GM19240 (cell line): ENCODE measurements at regions not wholly inside any gene's neighbourhood (a gene's known extent, or its start where the extent isn't known, plus 50 kb on each side); places are given as distances from the start of the nearest gene placed in this dataset.
A peak's percentile ranks its signal among the peaks of the same experiment; 100 is the strongest.

Experiments used
- DNase-seq: peaks from one replicate; pipeline ENCODE4 v3.0.0; 2011; ENCODE audit warnings: low spot score; ENCODE audit not compliant: insufficient read length

DNA sequence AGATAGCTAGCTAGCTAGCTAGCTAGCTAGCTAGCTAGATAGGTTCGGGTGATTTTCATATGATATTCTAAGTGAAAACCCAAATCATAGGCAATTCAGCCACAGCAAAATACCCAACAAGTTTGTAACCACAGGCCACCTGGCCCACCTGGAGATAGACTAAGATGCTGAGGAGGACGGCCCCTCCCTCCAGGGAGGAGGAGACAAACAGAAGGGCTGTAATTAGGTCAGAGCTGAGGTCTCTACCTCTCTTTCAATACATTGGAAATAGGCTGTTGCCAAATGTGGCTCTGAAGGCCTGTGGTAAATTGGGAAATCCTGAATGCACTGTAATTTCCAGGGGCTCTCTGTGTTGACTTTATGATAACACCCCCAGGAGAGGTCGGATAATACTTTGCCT, 382.2 kb downstream of the FGF9 start:
- DNase-seq, result no peak

DNA sequence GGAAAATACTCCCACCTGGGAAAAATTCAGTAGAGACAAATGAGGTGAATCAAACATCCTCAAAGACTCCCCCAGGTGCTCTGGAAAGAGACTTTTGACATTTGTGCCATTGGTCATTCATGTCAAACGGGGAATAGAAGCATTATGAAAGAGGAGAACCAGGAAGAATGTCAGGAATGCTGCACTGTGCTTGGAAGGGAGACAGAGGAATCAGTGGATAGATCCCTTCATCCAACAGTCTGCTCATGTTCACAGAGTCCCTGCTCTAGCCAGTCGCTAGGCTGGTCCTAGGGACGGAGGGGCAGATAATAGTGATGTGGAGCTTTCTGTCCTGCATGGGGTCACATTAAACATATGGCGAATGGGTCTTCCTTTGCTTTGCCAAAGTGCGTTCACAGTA, 384.4 kb downstream of the FGF9 start:
- DNase-seq, result no peak

DNA sequence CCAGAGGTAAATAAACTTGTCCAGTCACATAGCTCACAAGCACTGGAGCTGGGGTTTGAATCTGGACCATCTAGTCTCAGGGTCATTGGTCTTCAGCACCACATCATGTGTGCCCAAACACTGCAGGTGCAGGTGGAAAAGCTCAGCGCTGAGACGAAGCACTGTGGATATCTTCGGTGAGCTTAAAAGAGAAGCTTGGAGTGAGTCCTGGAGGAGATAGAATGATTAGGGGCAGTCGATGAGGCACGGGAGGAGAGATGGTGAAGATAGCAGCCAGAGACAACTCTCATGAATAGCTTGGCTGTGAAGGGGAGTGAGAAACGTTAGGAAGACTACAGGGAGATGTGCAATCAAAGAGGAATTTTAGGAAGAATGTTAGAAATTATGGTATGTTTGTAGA, 389.3 kb downstream of the FGF9 start:
- DNase-seq, result no peak

DNA sequence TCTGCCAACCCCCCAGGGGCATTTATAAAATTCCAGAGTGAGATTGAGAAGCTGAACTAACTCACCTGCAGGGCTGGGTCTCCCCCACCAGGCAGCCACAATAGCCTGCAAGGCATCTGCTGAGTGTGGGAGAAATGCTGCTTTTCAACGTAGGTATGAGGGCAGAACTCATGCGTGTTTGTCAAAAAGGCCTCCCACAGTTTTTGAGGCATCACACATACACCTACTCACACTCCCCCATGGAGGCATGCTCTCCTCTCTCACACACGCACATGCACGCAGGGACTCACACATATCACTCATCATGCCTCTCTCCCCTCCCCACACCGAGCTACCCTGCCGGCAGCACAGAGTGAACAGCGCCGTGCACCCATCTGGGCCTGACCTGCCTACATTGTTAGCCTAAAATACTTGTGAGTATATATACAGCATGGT, 390.5 kb downstream of the FGF9 start:
- DNase-seq, result peak; percentile 6

DNA sequence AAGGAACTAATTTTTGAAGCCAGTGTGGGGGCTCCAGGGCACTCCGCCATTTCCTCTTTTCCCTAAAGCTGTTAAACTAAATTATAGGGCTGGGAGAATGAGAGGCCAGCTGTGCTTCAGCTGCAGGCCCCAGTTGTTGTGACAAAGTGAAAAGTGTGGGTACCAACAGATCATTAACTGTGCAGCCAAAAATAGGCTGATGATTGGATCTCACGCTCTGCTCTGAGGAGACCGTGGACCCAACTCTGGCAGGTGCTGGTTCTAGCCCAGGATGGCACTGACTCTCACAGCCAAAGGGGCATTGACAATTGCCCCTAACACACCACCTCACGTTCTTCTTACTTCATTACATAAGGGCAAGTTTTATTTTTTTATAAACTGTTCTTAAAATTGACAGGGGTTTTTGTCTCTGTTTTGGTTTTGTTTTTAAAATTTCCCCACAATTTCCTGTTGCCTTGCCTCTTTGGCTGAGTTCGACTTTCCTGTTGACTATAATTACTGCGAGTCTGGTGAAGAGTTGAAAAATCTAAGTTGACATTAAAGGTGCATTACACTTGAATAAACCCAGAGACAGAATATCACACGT, 391.0 kb downstream of the FGF9 start:
- DNase-seq, result no peak

DNA sequence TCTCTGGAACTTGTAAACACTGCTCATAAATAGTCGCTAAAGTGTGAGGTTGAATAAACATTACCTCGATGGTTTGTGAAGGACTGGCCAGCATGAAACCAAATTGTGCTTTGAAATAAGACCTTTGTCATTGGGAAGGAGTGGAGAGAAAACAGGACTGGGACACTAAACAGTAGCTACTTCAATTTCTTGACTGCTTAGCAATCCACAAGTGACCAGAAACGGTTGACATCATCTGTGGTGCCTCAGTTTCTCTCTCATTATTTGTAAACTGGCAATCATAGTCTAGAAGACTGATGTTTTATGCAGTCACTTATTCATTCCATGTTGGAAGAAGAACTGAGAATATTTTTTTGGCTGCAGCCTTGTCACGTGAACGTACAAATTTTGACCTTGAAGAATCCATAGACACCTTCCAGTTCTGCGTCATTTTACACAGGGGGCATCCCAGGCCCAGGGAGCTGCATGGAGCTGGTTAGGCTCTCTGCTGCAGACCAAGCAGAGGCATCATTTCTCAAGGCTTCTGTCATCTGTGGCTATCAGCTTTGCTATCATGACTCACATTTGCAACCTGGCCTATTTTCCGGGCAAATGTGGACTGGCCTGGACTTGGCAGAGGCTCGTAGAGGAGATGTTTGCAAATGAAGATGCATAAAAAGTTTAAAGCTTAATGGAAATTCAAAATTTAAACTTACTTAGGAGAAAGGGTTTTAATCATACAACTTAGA, 391.8 kb downstream of the FGF9 start:
- no peak for DNase-seq

DNA sequence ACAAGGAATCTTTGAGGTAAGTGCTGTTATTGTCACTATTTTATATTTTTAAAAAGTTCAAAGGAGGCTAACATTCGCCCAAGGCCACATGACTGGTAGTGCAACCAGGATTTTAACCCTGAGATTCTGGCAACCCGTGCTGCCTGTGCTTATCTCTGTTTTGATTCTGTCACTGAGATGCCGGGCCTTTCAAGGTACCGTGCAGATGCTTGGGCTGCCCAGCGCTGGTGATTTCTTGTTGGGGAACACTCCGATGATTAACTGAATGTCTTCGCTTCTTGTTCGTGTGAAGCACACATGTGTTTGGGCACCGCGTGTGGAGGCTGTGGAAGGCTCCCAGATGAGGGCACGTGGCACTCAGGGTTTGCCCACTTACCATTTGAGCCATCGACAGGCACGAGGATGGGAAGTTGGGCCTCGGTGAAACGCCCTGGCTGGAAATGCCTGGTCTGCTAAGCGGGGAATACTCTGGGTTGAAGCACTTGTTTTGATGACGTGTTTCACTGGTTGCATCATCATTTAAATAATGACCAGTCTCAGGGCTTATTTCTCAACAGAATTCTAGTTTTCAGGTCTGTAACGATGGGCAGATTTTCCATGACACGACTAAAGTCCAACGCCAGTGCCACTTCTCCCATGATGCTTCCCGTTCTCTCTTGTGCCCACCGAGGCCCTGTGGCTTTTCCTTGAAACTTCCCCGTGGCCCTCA, 392.7 kb downstream of the FGF9 start:
- DNase-seq, result no peak

DNA sequence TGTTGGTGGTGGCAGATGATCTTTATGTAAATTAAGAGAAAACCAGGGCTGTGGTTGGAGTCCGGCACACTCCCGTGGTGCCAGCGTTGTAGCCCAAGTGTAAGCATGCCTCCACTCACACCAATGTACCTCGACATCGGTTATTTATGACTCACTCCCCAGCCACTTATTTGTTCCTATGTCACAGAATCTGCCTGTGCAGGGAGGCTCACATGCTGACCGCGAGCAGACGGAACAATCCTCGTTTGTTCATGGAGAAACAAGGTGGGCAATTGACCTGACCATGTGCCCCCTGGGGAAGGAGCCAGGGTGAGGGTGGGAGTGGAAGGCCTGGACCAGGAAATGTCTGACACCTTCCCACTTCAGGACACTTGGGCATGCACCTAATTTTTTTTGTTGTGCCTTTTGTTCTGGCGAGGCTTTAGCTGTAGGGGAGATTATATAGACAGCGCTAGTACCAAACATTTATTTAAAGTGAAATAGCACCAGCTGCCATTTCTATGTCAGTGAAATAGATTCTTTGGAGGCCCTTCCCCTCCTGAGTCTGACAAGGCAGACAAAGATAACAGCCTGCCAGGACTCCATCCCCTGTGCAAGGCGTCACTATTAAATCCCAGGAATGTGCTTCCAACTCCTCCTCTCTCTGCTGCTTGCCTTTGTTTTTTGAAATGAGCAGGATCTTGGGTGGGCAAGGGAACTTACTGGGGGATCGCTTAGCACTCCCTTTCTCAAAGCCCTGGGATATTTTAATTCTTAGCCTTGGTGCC, 394.2 kb downstream of the FGF9 start:
- DNase-seq, result no peak

DNA sequence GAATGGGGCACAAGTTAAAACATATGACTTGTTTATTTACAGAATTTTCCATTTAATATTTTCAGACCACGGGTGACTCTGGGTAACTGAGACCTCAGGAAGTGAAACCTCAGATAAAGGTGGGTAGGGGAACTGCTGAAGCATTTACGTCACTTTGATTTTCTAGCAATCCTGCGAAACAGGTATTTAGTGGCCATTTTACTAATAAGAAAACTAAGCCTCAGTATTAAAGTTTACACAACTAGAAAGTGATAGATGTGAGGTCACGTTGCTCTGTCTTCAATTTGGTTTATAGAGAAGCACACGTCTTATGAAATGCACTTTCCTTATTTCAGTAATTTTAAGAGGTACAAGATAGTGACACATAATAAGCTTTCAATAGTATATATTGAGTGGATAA, 402.8 kb downstream of the FGF9 start:
- DNase-seq, result no peak

DNA sequence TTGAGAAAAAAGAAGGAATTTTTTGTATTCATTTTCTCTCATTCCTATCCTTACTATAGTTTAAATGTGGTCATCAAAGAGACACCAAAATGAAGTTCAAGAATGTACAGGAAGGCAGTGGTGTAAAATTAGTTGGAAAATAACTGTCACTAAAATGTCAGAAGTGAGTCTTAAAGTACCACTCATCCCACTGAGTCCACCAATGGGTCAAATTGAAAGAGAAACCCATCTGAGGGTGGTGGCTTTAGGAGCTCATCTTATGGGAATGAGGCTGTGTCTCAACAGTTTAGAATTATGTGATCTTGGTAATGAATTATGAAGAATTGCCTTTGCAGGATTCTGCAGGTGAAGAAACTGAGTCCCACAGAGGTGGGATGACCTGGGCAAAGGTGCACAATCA, 403.5 kb downstream of the FGF9 start:
- no peak for DNase-seq

DNA sequence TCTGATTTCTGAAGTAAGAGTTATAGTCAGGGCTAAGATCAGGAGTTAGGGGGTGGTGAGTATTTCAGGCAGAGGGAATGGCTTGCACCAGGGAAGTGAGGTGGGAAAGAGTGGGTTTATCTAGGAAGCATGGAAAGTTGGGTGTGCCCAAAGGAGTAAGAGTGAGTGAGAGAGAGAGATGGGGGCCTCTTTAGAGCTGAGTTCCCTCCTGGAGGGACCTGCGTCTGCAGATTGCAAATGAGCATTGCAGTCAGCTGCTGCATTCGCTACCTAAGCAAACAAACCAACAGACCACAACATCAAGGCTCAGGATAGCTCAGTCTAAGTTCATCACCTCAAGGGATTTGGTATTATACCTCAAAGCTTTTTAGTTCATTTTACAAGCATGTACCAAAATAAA, 405.8 kb downstream of the FGF9 start:
- DNase-seq, result no peak

DNA sequence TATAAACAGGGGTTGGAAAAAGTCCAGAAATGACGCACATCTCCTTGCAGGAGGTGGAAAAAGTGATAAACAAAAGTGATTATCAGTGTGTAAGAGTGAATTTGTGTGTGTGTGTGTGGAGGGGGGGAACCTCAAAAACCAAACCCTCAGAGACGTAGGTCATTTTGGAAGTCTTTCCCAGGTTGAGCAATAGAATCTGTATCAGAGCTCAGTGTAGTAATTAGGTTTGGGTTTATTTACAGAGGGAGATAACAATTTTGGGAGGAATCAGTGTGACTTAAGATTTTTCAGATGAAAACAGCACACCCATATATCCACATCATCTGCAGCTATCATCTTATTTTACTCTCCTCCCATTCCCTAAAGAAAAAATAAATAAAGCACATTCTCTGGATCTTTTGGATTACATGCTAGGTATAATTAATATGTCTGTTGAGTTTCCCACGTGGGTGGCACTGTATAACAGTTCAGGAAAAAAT, 406.4 kb downstream of the FGF9 start:
- no peak for DNase-seq

DNA sequence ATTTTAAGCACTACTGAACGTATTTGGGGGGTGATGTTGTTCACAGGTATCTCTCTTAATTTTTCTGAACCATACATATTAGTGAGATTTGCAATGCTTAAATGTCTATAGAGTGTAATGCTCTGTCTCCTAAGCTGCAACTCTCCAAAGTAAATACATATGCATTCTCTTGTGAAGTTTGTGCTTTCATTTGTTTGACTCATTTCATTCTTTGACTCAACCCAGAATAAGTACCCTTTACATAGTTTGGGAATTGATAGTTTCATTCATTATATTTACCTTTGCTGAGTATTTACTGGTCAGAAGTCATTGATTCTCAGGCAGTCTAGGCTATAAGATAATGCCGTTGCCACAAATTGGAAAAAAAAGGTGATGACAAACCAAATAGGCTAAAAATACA, 406.9 kb downstream of the FGF9 start:
- no peak for DNase-seq

DNA sequence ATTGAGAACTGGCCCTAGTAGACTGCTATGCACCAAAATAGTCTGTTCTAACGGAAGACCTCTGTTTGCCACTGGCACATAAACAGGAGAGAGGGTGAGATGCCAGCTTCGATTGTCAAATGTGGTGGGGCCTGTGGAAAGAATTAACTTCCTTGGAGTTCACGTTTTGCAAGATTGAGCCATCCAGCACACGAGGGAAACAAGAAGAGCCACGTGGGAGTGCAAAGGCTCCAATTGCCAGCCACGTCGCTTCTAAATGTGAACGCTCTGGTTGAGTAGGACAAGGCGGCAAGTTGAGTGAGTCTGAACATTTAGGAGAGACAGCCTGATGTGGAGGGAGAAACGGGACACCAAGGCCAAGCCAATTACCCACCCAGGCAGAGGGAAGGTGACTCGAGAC, 409.1 kb downstream of the FGF9 start:
- no peak for DNase-seq

DNA sequence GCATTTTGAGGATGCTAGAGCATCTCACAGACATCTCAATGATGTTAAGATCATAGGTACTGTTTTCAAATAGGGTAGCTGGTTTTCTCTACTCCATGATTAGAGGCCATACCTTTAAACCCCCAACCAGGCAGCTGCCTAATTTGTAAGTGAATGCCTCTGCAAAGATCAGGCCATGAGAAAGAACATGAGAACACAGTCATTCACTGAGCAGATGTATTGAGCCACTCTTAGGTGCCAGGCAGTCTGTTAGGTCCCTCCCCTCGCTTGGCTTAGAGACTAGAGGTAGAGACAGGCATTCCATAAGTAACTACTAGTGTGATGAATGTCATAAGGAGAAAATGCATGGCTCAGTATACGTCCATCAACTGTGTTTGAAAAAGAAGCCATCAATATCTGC, 410.0 kb downstream of the FGF9 start:
- no peak for DNase-seq

DNA sequence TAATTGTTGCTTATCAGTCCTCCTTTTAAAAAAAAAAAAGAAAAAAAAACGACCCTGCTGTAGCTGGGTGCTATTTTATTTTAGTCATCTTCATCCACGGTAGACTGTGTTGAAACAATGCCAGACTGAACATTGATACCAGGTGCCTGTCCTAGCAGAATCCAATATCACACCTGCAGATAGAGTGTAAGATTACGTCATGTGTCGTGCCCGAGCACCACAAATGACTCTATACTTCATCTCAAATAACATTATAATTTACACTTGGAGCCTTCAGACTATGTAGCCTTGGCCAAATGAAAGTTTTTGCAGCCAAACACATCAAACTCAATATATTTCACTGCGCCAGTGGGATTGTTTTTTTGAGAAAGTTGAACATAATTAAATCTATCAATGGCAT, 410.6 kb downstream of the FGF9 start:
- no peak for DNase-seq

DNA sequence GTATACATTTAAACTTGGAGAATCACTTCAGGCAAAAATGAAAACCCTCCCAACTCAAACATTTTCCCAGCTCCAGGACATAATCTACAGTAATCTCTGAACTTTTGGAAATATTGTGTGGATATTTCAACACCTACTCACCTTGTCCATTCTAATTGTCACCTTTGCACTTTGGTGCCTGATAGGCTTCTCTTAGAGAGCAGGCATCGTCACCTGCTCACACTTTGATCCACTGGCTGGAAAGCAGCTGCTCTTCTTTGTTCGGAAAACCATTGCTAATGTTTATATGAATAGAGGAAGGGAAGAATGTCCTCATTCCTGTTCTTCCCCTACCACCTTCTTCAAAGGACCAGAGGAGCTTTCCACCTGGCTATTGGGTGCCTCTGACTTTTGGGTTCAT, 411.2 kb downstream of the FGF9 start:
- no peak for DNase-seq

DNA sequence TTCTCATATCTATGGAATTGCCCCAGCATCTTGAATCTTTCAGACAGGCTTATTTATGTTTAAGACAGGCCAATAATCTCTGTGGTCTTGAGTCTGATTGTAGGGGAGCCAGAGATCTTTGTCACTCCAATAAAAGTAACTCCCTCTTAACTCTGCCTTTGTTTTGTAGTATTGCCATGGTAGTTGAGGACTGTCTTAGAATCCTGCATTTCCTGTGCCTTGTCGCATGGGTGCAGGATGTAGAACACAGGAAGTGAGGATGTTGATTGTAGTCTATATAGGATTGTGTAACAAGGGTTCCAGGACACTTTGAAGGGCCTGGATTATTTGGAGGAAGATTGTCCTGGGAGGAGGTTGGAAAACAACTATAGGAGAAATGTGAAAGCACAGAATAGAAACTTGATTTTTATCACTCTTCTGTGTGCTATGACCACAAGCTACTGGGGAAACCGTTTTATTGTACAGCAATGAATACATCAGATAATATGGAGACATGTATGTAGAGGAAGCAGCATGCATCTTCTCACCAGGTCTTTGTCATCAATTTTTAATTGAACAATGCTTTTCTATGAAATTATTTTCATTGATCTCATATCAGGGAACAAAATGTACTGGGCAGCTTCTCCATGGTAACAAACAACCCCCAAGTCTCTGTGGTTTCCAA, 411.7 kb downstream of the FGF9 start:
- DNase-seq, result no peak

DNA sequence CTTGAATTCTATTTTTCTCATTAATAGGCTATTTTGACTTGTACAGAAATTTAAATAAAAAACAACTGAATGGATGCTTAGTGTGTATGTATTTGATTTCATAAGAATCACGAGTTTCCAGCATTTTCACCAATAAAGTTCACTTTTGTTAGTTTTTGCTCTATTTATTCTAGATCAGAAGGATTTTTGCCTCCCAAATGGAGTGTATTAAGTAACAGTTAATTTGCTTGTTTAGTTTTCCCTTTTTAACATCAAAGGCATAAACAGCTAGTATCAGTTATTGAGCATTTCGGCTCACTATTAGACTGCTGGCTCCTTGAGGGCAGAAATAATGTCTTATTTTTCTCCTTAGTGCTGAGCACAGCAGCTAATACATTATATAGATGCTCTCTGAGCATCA, 414.1 kb downstream of the FGF9 start:
- DNase-seq, result no peak

DNA sequence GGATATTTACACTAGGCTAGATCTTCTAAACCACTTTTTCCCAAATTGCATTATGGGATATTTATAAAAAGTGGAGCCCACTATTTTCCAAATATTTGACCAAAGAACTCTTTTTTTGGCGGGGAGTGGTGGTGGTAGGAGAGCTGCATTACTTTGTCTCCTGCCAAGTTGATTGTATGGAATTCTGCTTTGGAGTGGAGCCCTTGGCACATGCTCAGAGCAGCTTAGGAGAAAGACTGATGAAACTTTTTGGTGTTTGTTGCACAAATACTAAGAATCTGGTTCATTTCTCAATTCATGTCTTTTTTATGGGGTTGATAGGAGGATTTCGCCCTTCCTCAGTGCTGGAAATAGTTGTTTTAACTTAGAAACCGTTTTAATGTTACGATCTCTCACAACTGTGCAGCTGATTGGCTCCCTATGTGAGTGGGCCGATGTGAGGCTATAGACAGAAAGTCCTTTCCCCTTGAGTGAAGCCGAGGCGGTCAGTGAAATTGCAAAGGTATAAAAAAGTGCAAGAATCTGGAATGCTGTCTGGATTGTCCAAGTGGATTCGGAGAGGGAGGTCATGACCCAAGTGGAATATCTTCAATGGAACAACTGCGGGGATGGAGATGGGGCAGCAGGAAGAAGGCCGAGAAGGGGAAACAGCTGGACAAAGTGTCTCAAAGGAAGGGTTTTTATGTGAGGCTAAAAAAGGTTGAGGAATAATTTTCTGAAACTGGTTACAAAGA, 415.9 kb downstream of the FGF9 start:
- DNase-seq, result no peak

DNA sequence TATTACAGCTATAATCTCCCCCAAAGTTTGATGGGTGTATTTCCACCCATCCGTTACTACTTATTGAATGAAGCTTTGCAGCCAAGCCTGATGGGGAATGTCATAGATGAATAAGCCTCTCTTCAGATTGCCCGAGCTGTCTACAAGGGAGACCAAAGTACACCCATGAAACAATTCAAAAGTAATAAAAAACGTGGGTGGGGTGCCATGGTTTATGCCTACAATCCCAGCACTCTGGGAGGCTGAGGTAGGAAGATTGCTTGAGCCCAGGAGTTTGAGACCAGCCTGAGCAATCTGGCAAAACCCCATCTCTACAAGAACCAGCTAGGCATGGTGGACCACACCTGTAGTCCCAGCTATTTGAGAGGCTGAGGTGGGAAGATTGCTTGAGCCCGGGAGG, 419.2 kb downstream of the FGF9 start:
- DNase-seq, result no peak
